Psoas muscle (tissue), 7 donors: ENCODE measurements at regions not wholly inside any gene's neighbourhood (a gene's known extent, or its start where the extent isn't known, plus 50 kb on each side); places are given as distances from the start of the nearest gene placed in this dataset.

ENCODE experiments used
- ATAC-seq, 4 donors: fragments of 200-7000 bp; cut with Tn5 transposase; one replicate each; pipeline ENCODE4 v1.9.1; 2020; ENCODE audit warnings: moderate library complexity in 3 of 4, mild to moderate bottlenecking in 2 of 4
- DNase-seq, 2 donors: peaks; one replicate each; pipeline ENCODE4 v3.0.0-alpha.2; 2020
- H3K27ac ChIP-seq: fragments of 200-600 bp; one replicate; pipeline ENCODE4 v1.8.0; 2022
- H3K27me3 ChIP-seq, 3 donors: fragments of 200-600 bp in 1 of 3; one replicate each; pipeline versions ENCODE4 v1.6.1 to v1.8.0; 2013 to 2022; ENCODE audit warnings: low read length in 2 of 3, mild to moderate bottlenecking in 2 of 3, moderate library complexity in 1 of 3; ENCODE audit not compliant: insufficient read depth in 3 of 3
- H3K36me3 ChIP-seq, 2 donors: fragments of 200-600 bp in 1 of 2; one replicate each; pipeline versions ENCODE4 v1.6.1 to v1.8.0; 2013 to 2022; ENCODE audit warnings: low read depth in 1 of 2, mild to moderate bottlenecking in 1 of 2, moderate library complexity in 1 of 2; ENCODE audit not compliant: insufficient read depth in 1 of 2
- H3K4me1 ChIP-seq: fragments of 200-600 bp; one replicate; pipeline ENCODE4 v1.8.0; 2022
- H3K4me3 ChIP-seq: fragments of 200-600 bp; one replicate; pipeline ENCODE4 v1.8.0; 2022; ENCODE audit warnings: mild to moderate bottlenecking
- H3K9me3 ChIP-seq: fragments of 200-600 bp; one replicate; pipeline ENCODE4 v1.8.0; 2022
- CTCF ChIP-seq: fragments of 200-600 bp; IDR thresholded peaks from one replicate; pipeline ENCODE4 v1.8.0; 2022; ENCODE audit warnings: antibody characterized with exemption
- WGBS, 3 donors: extraction: QIAGEN DNeasy Blood & Tissue Kit; methylation state at CpG; one replicate each; pipeline versions ENCODE4 v1.1.6 to v1.1.7; 2013; 5-methylcytosine and 5-hydroxymethylcytosine counted together
- intact Hi-C, 2 donors: fragments of 100-400 bp; cut with DNase I; formaldehyde crosslinking; loops; one replicate each; pipeline versions ENCODE4 v1.11.0 to v1.14.2; 2022
- donor health status: healthy with polysubstance abuse.
- donor health status: DM: no; HTN: no; CAD: no; lungs with moderate emphysema.
- donor health status: Bipolar disorder and iron deficiency.
- donor health status: healthy.
- donor health status: DM: yes; HTN: yes; CAD: no.
- donor health status: DM: no; HTN: no; CAD: no.
- donor health status: DM: yes; HTN: yes; CAD: no.

DNA sequence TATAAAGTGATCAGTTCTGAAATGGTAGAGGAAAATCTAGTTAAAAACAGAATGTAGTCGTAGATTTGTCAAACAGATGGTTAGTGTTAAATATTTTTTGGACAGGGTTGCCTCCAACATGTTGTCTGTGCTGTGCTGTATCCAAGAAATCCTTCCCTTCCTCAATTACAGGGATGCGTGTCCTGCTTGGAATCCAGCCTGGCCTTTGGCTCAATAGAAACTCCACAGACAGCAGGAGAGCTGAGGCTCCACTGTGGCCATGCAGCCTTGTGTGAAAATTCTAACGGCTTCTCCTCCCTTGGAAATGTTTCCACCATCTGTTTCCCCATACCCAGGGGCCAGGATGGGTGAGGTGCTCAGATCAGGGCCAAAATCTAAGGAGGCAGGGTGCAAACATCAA lies 67.7 kb upstream of the USP29 start:
- Histone ChIP-seq H3K4me1 (no peaks in the 10 kb centered on the region), H3K4me3 (no peak overlapping the region), H3K36me3 (no peaks in the 10 kb centered on the region), H3K27me3 (no peaks in the 10 kb centered on the region), H3K9me3 (peaks cover 12% of the 10 kb centered on the region), H3K27ac (no peak overlapping the region)
- intact Hi-C loops = no loop called here
- DNase-seq (no peak), ATAC-seq (no peak)
- TF ChIP-seq CTCF = no peak
- WGBS, 3 donors = 12 to 22% (median 16%) methylated on average over 3 of the region's 3 CpGs

GRCh38 chr19:57053401-57053800 lies 66.4 kb upstream of the USP29 start:
- H3K4me3 ChIP-seq = no peak overlapping the region
- no peaks in the 10 kb centered on the region for H3K27me3 ChIP-seq
- no peak for TF ChIP-seq CTCF
- H3K36me3 ChIP-seq = no peaks in the 10 kb centered on the region
- DNase-seq (no peak), ATAC-seq (no peak)
- intact Hi-C loops = no loop called here
- no peak overlapping the region for H3K27ac ChIP-seq
- WGBS, 3 donors = 72 to 80% (median 74%) methylated on average over 12 of the region's 12 CpGs
- H3K9me3 ChIP-seq = peaks cover 12% of the 10 kb centered on the region
- no peaks in the 10 kb centered on the region for H3K4me1 ChIP-seq

GRCh38 chr19:57055956-57056355 lies 63.8 kb upstream of the USP29 start:
- DNase-seq (no peak), ATAC-seq (no peak)
- H3K27ac ChIP-seq = no peak overlapping the region
- no peaks in the 10 kb centered on the region for H3K27me3 ChIP-seq
- TF ChIP-seq CTCF = no peak
- intact Hi-C loops = no loop called here
- H3K9me3 ChIP-seq = peaks cover 6% of the 10 kb centered on the region
- 94 to 98% (median 98%) methylated on average over 5 of the region's 5 CpGs for WGBS, 3 donors
- no peaks in the 10 kb centered on the region for H3K4me1 ChIP-seq
- H3K4me3 ChIP-seq = no peak overlapping the region
- H3K36me3 ChIP-seq = no peaks in the 10 kb centered on the region

DNA sequence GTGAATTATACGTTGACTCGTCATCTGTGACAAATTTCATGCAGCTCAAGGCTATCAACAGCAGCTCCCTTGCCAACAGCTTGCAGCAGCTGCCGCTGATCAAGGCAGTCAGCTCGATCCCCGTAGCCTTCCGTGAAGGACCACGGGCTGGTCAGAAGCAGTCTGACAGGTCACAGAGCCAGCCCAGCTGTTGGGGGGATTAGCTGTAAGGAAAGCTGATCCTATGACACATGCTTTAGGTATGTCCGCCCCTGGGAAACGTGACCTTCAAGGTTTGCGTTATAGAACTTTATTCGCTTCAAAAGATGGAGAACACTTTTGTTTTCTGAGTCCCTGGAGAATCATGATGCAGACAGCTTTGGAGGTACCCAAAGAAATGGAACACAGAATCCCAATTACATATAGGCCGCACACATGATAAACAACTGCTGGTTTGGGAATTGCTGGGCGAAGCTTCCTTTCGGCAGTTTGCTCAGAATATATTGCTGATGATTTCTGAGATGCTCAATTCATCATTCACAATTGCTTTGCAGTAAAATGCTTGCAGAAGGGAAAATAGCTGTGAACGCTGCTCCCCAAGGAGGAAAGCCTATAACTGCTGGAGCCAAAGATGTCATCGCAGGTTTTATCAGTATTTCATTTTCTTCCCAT lies 62.6 kb upstream of the USP29 start:
- intact Hi-C loops = no loop called here
- Histone ChIP-seq H3K27me3 (no peaks in the 10 kb centered on the region), H3K4me3 (no peak overlapping the region), H3K4me1 (no peaks in the 10 kb centered on the region), H3K36me3 (no peaks in the 10 kb centered on the region), H3K27ac (no peak overlapping the region), H3K9me3 (peaks cover 3% of the 10 kb centered on the region)
- peak; percentile 29 to 52 for DNase-seq
- ATAC-seq = peak; percentile 22 to 51 (median 32)
- no peak for TF ChIP-seq CTCF
- WGBS, 3 donors = 10 to 20% (median 14%) methylated on average over 16 of the region's 16 CpGs

GRCh38 chr19:57058871-57059270 lies 60.9 kb upstream of the USP29 start:
- TF ChIP-seq CTCF = no peak
- ATAC-seq (no peak), DNase-seq (no peak)
- intact Hi-C loops = no loop called here
- Histone ChIP-seq H3K27me3 (no peaks in the 10 kb centered on the region), H3K27ac (no peak overlapping the region), H3K4me3 (no peak overlapping the region), H3K4me1 (no peaks in the 10 kb centered on the region), H3K9me3 (peaks cover 3% of the 10 kb centered on the region), H3K36me3 (no peaks in the 10 kb centered on the region)
- 38 to 51% (median 48%) methylated on average over 6 of the region's 6 CpGs for WGBS, 3 donors
